ENCODE measurements at regions not wholly inside any gene's neighbourhood (a gene's known extent, or its start where the extent isn't known, plus 50 kb on each side); places are given as distances from the start of the nearest gene placed in this dataset.
A peak's percentile ranks its signal among the peaks of the same experiment; 100 is the strongest.

- TF ChIP-seq CTCF (conservative IDR thresholded peaks at IDR 0.05; ENCODE audit: control insufficient read depth, insufficient read depth, low read depth, low read length) = no peak
- no peak overlapping the region for H3K4me3 ChIP-seq (ENCODE audit: control insufficient read depth, low read depth, low read length)
- DNase-seq (ENCODE audit: low read depth) = no peak
Measured at GRCh38 chr1:172949096-172949495, 101.6 kb downstream of the TNFSF18 start.

- H3K4me3 ChIP-seq (ENCODE audit: control insufficient read depth, low read depth, low read length) = no peak overlapping the region
- DNase-seq (ENCODE audit: low read depth) = no peak
- TF ChIP-seq CTCF (conservative IDR thresholded peaks at IDR 0.05; ENCODE audit: control insufficient read depth, insufficient read depth, low read depth, low read length) = no peak
Measured at GRCh38 chr1:172950528-172950927, 100.2 kb downstream of the TNFSF18 start.

GRCh38 chr1:172951730-172952365 is 98.9 kb downstream of the TNFSF18 start:
- peak; percentile 84 for DNase-seq (ENCODE audit: low read depth)
- TF ChIP-seq CTCF (conservative IDR thresholded peaks at IDR 0.05; ENCODE audit: control insufficient read depth, insufficient read depth, low read depth, low read length) = no peak
- no peak overlapping the region for H3K4me3 ChIP-seq (ENCODE audit: control insufficient read depth, low read depth, low read length)

- no peak overlapping the region for H3K4me3 ChIP-seq (ENCODE audit: control insufficient read depth, low read depth, low read length)
- no peak for TF ChIP-seq CTCF (conservative IDR thresholded peaks at IDR 0.05; ENCODE audit: control insufficient read depth, insufficient read depth, low read depth, low read length)
- no peak for DNase-seq (ENCODE audit: low read depth)
Measured at GRCh38 chr1:172952516-172952915, 98.2 kb downstream of the TNFSF18 start.

- no peak for DNase-seq (ENCODE audit: low read depth)
- no peak for TF ChIP-seq CTCF (conservative IDR thresholded peaks at IDR 0.05; ENCODE audit: control insufficient read depth, insufficient read depth, low read depth, low read length)
Measured at GRCh38 chr1:172954476-172955150, 96.1 kb downstream of the TNFSF18 start.

GRCh38 chr1:172955161-172955815 is 95.5 kb downstream of the TNFSF18 start:
- H3K4me3 ChIP-seq (ENCODE audit: control insufficient read depth, low read depth, low read length) = no peak overlapping the region
- peak; percentile 83 for DNase-seq (ENCODE audit: low read depth)
- TF ChIP-seq CTCF (conservative IDR thresholded peaks at IDR 0.05; ENCODE audit: control insufficient read depth, insufficient read depth, low read depth, low read length) = no peak

More at GRCh38 chr1:172954476-172955150, 96.1 kb downstream of the TNFSF18 start:
- H3K4me3 ChIP-seq (ENCODE audit: control insufficient read depth, low read depth, low read length) = no peak overlapping the region
